DMS53 treated with DMSO at 0.1 percent for 48 hours (cell line): ENCODE measurements at regions not wholly inside any gene's neighbourhood (a gene's known extent, or its start where the extent isn't known, plus 50 kb on each side); places are given as distances from the start of the nearest gene placed in this dataset.
"Not testable (repeated sequence)": the region's sequence is repeated elsewhere in the genome, so short reads cannot be mapped to it uniquely, and the experiment has no call there.

ENCODE experiments used
- DNase-seq: peaks from one replicate; lab custom pipeline; 2025; ENCODE audit not compliant: unreplicated experiment; lab: John Stamatoyannopoulos, UW

- DNase-seq, result no peak
These were observed 83.2 kb upstream of the BRD7 start for GRCh38 chr16:50451951-50452508.

GRCh38 chr16:50450957-50451356 is 82.2 kb upstream of the BRD7 start:
- DNase-seq, result no peak

- DNase-seq, result no peak
These were observed 81.0 kb upstream of the BRD7 start for GRCh38 chr16:50449800-50450199.

- DNase-seq, result no peak
These were observed 80.2 kb upstream of the BRD7 start for GRCh38 chr16:50448981-50449380.

- no peak for DNase-seq
These were observed 79.7 kb upstream of the BRD7 start for GRCh38 chr16:50448522-50448921.

- not testable (repeated sequence) for DNase-seq
These were observed 78.6 kb upstream of the BRD7 start for GRCh38 chr16:50447386-50447785.

- no peak for DNase-seq
These were observed 78.1 kb upstream of the BRD7 start for GRCh38 chr16:50446861-50447260.

GRCh38 chr16:50445621-50446555 is 77.1 kb upstream of the BRD7 start:
- DNase-seq, result no peak

- no peak for DNase-seq
These were observed 75.7 kb upstream of the BRD7 start for GRCh38 chr16:50444526-50444925.

GRCh38 chr16:50442221-50442620 is 73.4 kb upstream of the BRD7 start:
- DNase-seq, result no peak

- no peak for DNase-seq
These were observed 72.8 kb upstream of the BRD7 start for GRCh38 chr16:50441486-50442157.

GRCh38 chr16:50440991-50441390 is 72.2 kb upstream of the BRD7 start:
- no peak for DNase-seq

GRCh38 chr16:50440531-50440930 is 71.7 kb upstream of the BRD7 start:
- DNase-seq, result no peak

GRCh38 chr16:50437769-50438437 is 69.1 kb upstream of the BRD7 start:
- DNase-seq, result no peak

GRCh38 chr16:50436271-50436670 is 67.5 kb upstream of the BRD7 start:
- DNase-seq, result no peak

- no peak for DNase-seq
These were observed 66.2 kb upstream of the BRD7 start for GRCh38 chr16:50434872-50435478.

GRCh38 chr16:50430076-50430475 is 61.3 kb upstream of the BRD7 start:
- DNase-seq, result no peak

- DNase-seq, result no peak
These were observed 60.0 kb upstream of the BRD7 start for GRCh38 chr16:50428742-50429141.

- no peak for DNase-seq
These were observed 59.3 kb upstream of the BRD7 start for GRCh38 chr16:50428116-50428515.

- DNase-seq, result no peak
These were observed 58.3 kb upstream of the BRD7 start for GRCh38 chr16:50427107-50427506.

GRCh38 chr16:50425648-50426047 is 56.9 kb upstream of the BRD7 start:
- DNase-seq, result no peak
